Ammon's horn (tissue), 1 donor: ENCODE measurements at regions not wholly inside any gene's neighbourhood (a gene's known extent, or its start where the extent isn't known, plus 50 kb on each side); places are given as distances from the start of the nearest gene placed in this dataset.
A peak's percentile ranks its signal among the peaks of the same experiment; 100 is the strongest.
"Not testable (repeated sequence)": the region's sequence is repeated elsewhere in the genome, so short reads cannot be mapped to it uniquely, and the experiment has no call there.

Experiments used
- DNase-seq: peaks from one replicate; pipeline ENCODE4 v3.0.0-alpha.2; 2016; ENCODE audit warnings: low spot score

- no peak for DNase-seq
Observed at GRCh38 chr1:241447031-241447644, 72.4 kb downstream of the FH start.

GRCh38 chr1:241444836-241445235 lies 74.7 kb downstream of the FH start:
- DNase-seq: no peak

- DNase-seq: no peak
Observed at GRCh38 chr1:241443561-241443960, 76.0 kb downstream of the FH start.

GRCh38 chr1:241442686-241443085 lies 76.9 kb downstream of the FH start:
- DNase-seq: no peak

- DNase-seq: no peak
Observed at GRCh38 chr1:241440904-241441303, 78.7 kb downstream of the FH start.

- not testable (repeated sequence) for DNase-seq
Observed at GRCh38 chr1:241438686-241439085, 80.9 kb downstream of the FH start.

- no peak for DNase-seq
Observed at GRCh38 chr1:241432241-241432640, 75.2 kb upstream of the RGS7 start.

- DNase-seq: not testable (repeated sequence)
Observed at GRCh38 chr1:241425091-241425490, 68.1 kb upstream of the RGS7 start.

GRCh38 chr1:241424480-241424971 lies 67.5 kb upstream of the RGS7 start:
- no peak for DNase-seq

GRCh38 chr1:241423541-241424479 lies 66.8 kb upstream of the RGS7 start:
- DNase-seq: peak; percentile 51

GRCh38 chr1:241422470-241422869 lies 65.5 kb upstream of the RGS7 start:
- DNase-seq: no peak

GRCh38 chr1:241419986-241420385 lies 63.0 kb upstream of the RGS7 start:
- DNase-seq: no peak

GRCh38 chr1:241417258-241417657 lies 60.3 kb upstream of the RGS7 start:
- DNase-seq: no peak

- no peak for DNase-seq
Observed at GRCh38 chr1:241413974-241414373, 57.0 kb upstream of the RGS7 start.

- DNase-seq: peak; percentile 33
Observed at GRCh38 chr1:241413386-241413785, 56.4 kb upstream of the RGS7 start.

GRCh38 chr1:241412646-241413045 lies 55.6 kb upstream of the RGS7 start:
- DNase-seq: no peak

GRCh38 chr1:241411776-241412338 lies 54.9 kb upstream of the RGS7 start:
- no peak for DNase-seq

GRCh38 chr1:241411056-241411775 lies 54.2 kb upstream of the RGS7 start:
- no peak for DNase-seq

GRCh38 chr1:241408170-241408569 lies 51.2 kb upstream of the RGS7 start:
- DNase-seq: peak; percentile 32
